GM12878 (cell line): ENCODE measurements at regions not wholly inside any gene's neighbourhood (a gene's known extent, or its start where the extent isn't known, plus 50 kb on each side); places are given as distances from the start of the nearest gene placed in this dataset.

Experiments used
- ATAC-seq: fragments of 200-7000 bp; cut with Tn5 transposase; 3 replicates; pipeline ENCODE4 v1.9.1; 2020; ENCODE audit warnings: mild to moderate bottlenecking, moderate library complexity
- BruUV-seq: library from RNA; stranded (reverse); fragments of 400-500 nt; replicated peaks from 2 replicates; lab custom pipeline; 2021; lab: Mats Ljungman, UMichigan
- CTCF ChIA-PET: fragments of 300-600 bp; sonication (Branson Sonifier 250); formaldehyde crosslinking; extraction: SDS; loops from one replicate; lab custom pipeline; 2021; ENCODE audit warnings: inconsistent platforms; lab: Yijun Ruan, JAX
- POLR2A ChIA-PET: fragments of 350-600 bp; formaldehyde crosslinking; extraction: SDS; loops from one replicate; lab custom pipeline; 2021; ENCODE audit warnings: inconsistent platforms; lab: Charles Lee
- RAD21 ChIA-PET: fragments of 300-600 bp; sonication (Branson Sonifier 250); formaldehyde crosslinking; loops from one replicate; lab custom pipeline; 2023; ENCODE audit warnings: antibody characterized with exemption; ENCODE audit not compliant: unreplicated experiment; lab: Charles Lee
- SMC1A ChIA-PET: fragments of 300-600 bp; sonication (Branson Sonifier 250); formaldehyde crosslinking; loops from one replicate; lab custom pipeline; 2023; ENCODE audit not compliant: unreplicated experiment, uncharacterized antibody; lab: Charles Lee
- DNase-seq: peaks from one replicate; pipeline ENCODE4 v3.0.0-alpha.2; 2011; ENCODE audit warnings: low read depth, low spot score
- FAIRE-seq: peaks from 3 replicates; lab custom pipeline; 2011; peaks lifted over from hg19 to GRCh38; lab: Jason Lieb, UNC
- H2AFZ ChIP-seq: 2 replicates; pipeline ENCODE4 v1.6.0; 2011; ENCODE audit warnings: low read depth, low read length, control low read depth; ENCODE audit not compliant: control insufficient read depth
- H3K27ac ChIP-seq: 2 replicates; pipeline ENCODE4 v1.5.1; 2011; ENCODE audit warnings: control low read depth; ENCODE audit not compliant: control insufficient read depth, insufficient read depth
- H3K27me3 ChIP-seq, 2 experiments: replicated peaks in 1 of 2; 2 replicates each; pipeline versions ENCODE4 v1.6.0 to v1.6.1; 2011; ENCODE audit warnings: low read length in 1 of 2; ENCODE audit not compliant: control insufficient read depth in 2 of 2, insufficient read depth in 2 of 2
- H3K36me3 ChIP-seq, 2 experiments: 2 replicates each; pipeline ENCODE4 v1.5.1; 2011; ENCODE audit warnings: low read length in 1 of 2; ENCODE audit not compliant: control insufficient read depth in 2 of 2, insufficient read depth in 2 of 2
- H3K4me1 ChIP-seq: 2 replicates; pipeline ENCODE4 v1.6.1; 2011; ENCODE audit warnings: mild to moderate bottlenecking, low read length, moderate library complexity, mixed read lengths; ENCODE audit not compliant: control insufficient read depth, insufficient read depth
- H3K4me2 ChIP-seq: 2 replicates; pipeline ENCODE4 v1.6.0; 2011; ENCODE audit warnings: control low read depth; ENCODE audit not compliant: control insufficient read depth, insufficient read depth
- H3K4me3 ChIP-seq: fragments of 200-600 bp; sonication (generic); 2 replicates; pipeline ENCODE4 v1.5.1; 2016
- H3K79me2 ChIP-seq: 2 replicates; pipeline ENCODE4 v1.6.0; 2011; ENCODE audit warnings: low read length; ENCODE audit not compliant: control insufficient read depth, insufficient read depth
- H3K9ac ChIP-seq: 2 replicates; pipeline ENCODE4 v1.8.0; 2011; ENCODE audit warnings: low read length, control low read depth, mixed read lengths; ENCODE audit not compliant: control insufficient read depth, insufficient read depth
- H3K9me3 ChIP-seq: replicated peaks from 3 replicates; pipeline ENCODE4 v1.5.1; 2011; ENCODE audit warnings: mild to moderate bottlenecking, low read length; ENCODE audit not compliant: control insufficient read depth, insufficient read depth
- H4K20me1 ChIP-seq: 2 replicates; pipeline ENCODE4 v1.6.0; 2011; ENCODE audit not compliant: control insufficient read depth, insufficient read depth
- CEBPB ChIP-seq, 2 experiments: fragments of 150-350 bp in 1 of 2; IDR thresholded peaks; 2 replicates each; pipeline ENCODE4 v1.6.1; 2012 to 2014; ENCODE audit warnings: low read depth in 2 of 2, low read length in 2 of 2, borderline replicate concordance in 1 of 2, inconsistent platforms in 1 of 2
- HCFC1 ChIP-seq: fragments of 150-350 bp; IDR thresholded peaks from 2 replicates; pipeline ENCODE4 v1.6.1; 2014; ENCODE audit warnings: low read length
- NBN ChIP-seq: fragments of 450-650 bp; IDR thresholded peaks from 2 replicates; pipeline ENCODE4 v1.6.1; 2016
- RAD51 ChIP-seq: fragments of 450-650 bp; IDR thresholded peaks from 2 replicates; pipeline ENCODE4 v1.6.1; 2016; ENCODE audit warnings: moderate library complexity, mild to moderate bottlenecking, inconsistent platforms
- TCF3 ChIP-seq: IDR thresholded peaks from 2 replicates; pipeline ENCODE4 v1.6.1; 2012; ENCODE audit warnings: low read depth, mild to moderate bottlenecking, low read length, borderline replicate concordance; ENCODE audit not compliant: insufficient read depth
- ZZZ3 ChIP-seq: IDR thresholded peaks from 2 replicates; pipeline ENCODE4 v1.6.1; 2011; ENCODE audit warnings: low read depth; ENCODE audit not compliant: control insufficient read depth, insufficient read length
- WGBS: methylation state at CpG from one replicate; pipeline ENCODE4 v1.1.6; 2016; ENCODE audit warnings: low lambda C conversion rate; ENCODE audit not compliant: insufficient replicate concordance, insufficient coverage; ENCODE audit errors: missing lambda C conversion rate; 5-methylcytosine and 5-hydroxymethylcytosine counted together
- in situ Hi-C: fragments of 300-500 bp; cut with MboI; formaldehyde crosslinking; loops from 9 replicates; pipeline ENCODE4 v1.14.3; 2018; ENCODE audit warnings: mixed read lengths
- intact Hi-C: fragments of 100-400 bp; cut with micrococcal nuclease; formaldehyde crosslinking; loops from one replicate; pipeline ENCODE4 v1.14.2; 2022; ENCODE audit not compliant: unreplicated experiment
- TF ChIP-seq, protein P1 (sequence below): IDR thresholded peaks from 2 replicates; pipeline ENCODE4 v1.6.1; 2012; ENCODE audit warnings: low read depth, low read length, improper control_type of control experiment
- TF ChIP-seq, protein P2 (sequence below): fragments of 150-350 bp; IDR thresholded peaks from 2 replicates; pipeline ENCODE4 v1.6.1; 2016; ENCODE audit warnings: low read depth, low read length
- TF ChIP-seq, protein P3 (sequence below): fragments of 450-650 bp; formaldehyde crosslinking; IDR thresholded peaks from 2 replicates; pipeline ENCODE4 v1.4.0; 2022; ENCODE audit warnings: mild to moderate bottlenecking, moderate library complexity
- TF ChIP-seq, protein P4 (sequence below): IDR thresholded peaks from 2 replicates; pipeline ENCODE4 v1.6.1; 2011; ENCODE audit warnings: low read depth, mild to moderate bottlenecking, low read length, moderate library complexity, borderline replicate concordance; ENCODE audit errors: extremely low read depth

DNA sequence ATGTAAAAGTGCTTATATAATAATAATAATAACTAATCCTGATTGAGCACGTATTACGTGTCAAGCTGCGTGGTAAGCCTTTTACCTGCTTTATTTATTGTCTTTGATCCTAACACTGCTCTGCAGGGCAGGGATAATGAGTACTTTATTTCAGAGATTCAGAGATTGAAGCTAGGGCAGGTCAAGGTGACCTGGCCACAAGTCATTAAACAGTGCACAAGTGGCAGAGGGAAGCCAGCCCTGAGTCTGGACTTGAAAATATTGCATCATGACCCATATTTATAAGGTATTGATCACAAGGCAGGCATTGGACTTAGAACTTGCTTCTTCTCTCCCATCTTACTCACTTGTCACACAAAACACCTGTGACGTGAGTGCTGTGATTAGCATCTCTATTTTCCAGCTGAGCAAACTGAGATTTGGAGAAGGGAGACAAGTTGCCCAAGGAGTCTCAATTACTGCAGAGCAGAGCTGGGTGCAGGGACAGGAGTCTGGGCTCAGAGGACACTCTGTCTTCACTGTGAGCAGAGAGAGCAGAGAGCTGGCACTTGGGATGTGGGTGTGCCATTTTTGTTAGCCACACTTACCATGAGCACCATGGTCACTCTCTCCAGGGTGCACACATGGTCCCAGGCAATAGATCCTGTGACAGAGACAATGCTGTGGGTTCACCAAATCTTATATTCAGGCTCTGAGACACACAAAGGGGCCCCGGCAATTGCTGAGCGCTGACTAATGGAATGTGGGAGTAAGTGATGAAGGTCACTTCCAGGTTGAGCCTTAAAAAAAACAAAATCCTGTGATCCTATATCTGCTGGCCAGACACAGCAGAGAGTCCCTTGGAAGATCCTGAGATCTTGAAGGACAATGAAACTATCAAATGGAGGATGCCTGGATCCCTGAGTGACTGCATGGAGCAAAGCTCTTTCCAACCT, 113.2 kb upstream of the MED13L start:
- DNase-seq (no peak), ATAC-seq (no peak), FAIRE-seq (no peak)
- intact Hi-C loops, result no loop called here
- H2AFZ ChIP-seq, result no peak overlapping the region
- ChIA-PET SMC1A (no interaction called here), CTCF (interaction anchor here (0.6 kb wide), 1 partner anchor 101 kb away, joined by 3 read pairs; no protein-coding TSS in a partner anchor), RAD21 (no interaction called here), POLR2A (no interaction called here)
- in situ Hi-C loops, result no loop called here
- no peaks in the 10 kb centered on the region for H4K20me1 ChIP-seq
- H3K9ac ChIP-seq, result no peak overlapping the region
- no peak overlapping the region for H3K4me2 ChIP-seq
- no TSS peak for BruUV-seq
- no peaks in the 10 kb centered on the region for H3K4me1 ChIP-seq
- WGBS, result 81% methylated on average over 6 of the region's 6 CpGs
- H3K27me3 ChIP-seq, result no peaks in the 10 kb centered on the region; a peak in 2 of 4 replicates
- no peaks in the 10 kb centered on the region for H3K9me3 ChIP-seq
- H3K27ac ChIP-seq, result no peak overlapping the region
- no peaks in the 10 kb centered on the region for H3K79me2 ChIP-seq
- H3K4me3 ChIP-seq, result no peak overlapping the region
- H3K36me3 ChIP-seq, result no peaks in the 10 kb centered on the region
- no peak for TF ChIP-seq TCF3
- TF ChIP-seq, protein P1, sequence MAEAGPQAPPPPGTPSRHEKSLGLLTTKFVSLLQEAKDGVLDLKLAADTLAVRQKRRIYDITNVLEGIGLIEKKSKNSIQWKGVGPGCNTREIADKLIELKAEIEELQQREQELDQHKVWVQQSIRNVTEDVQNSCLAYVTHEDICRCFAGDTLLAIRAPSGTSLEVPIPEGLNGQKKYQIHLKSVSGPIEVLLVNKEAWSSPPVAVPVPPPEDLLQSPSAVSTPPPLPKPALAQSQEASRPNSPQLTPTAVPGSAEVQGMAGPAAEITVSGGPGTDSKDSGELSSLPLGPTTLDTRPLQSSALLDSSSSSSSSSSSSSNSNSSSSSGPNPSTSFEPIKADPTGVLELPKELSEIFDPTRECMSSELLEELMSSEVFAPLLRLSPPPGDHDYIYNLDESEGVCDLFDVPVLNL, result no peak
- TF ChIP-seq ZZZ3, result no peak
- TF ChIP-seq CEBPB (IDR thresholded peaks at IDR 0.05; ENCODE audit: borderline replicate concordance in 1 of 2, low read depth in 2 of 2, low read length in 2 of 2), result no peak
- no peak for TF ChIP-seq HCFC1
- TF ChIP-seq, protein P2, sequence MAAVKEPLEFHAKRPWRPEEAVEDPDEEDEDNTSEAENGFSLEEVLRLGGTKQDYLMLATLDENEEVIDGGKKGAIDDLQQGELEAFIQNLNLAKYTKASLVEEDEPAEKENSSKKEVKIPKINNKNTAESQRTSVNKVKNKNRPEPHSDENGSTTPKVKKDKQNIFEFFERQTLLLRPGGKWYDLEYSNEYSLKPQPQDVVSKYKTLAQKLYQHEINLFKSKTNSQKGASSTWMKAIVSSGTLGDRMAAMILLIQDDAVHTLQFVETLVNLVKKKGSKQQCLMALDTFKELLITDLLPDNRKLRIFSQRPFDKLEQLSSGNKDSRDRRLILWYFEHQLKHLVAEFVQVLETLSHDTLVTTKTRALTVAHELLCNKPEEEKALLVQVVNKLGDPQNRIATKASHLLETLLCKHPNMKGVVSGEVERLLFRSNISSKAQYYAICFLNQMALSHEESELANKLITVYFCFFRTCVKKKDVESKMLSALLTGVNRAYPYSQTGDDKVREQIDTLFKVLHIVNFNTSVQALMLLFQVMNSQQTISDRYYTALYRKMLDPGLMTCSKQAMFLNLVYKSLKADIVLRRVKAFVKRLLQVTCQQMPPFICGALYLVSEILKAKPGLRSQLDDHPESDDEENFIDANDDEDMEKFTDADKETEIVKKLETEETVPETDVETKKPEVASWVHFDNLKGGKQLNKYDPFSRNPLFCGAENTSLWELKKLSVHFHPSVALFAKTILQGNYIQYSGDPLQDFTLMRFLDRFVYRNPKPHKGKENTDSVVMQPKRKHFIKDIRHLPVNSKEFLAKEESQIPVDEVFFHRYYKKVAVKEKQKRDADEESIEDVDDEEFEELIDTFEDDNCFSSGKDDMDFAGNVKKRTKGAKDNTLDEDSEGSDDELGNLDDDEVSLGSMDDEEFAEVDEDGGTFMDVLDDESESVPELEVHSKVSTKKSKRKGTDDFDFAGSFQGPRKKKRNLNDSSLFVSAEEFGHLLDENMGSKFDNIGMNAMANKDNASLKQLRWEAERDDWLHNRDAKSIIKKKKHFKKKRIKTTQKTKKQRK, result no peak
- TF ChIP-seq, protein P3, sequence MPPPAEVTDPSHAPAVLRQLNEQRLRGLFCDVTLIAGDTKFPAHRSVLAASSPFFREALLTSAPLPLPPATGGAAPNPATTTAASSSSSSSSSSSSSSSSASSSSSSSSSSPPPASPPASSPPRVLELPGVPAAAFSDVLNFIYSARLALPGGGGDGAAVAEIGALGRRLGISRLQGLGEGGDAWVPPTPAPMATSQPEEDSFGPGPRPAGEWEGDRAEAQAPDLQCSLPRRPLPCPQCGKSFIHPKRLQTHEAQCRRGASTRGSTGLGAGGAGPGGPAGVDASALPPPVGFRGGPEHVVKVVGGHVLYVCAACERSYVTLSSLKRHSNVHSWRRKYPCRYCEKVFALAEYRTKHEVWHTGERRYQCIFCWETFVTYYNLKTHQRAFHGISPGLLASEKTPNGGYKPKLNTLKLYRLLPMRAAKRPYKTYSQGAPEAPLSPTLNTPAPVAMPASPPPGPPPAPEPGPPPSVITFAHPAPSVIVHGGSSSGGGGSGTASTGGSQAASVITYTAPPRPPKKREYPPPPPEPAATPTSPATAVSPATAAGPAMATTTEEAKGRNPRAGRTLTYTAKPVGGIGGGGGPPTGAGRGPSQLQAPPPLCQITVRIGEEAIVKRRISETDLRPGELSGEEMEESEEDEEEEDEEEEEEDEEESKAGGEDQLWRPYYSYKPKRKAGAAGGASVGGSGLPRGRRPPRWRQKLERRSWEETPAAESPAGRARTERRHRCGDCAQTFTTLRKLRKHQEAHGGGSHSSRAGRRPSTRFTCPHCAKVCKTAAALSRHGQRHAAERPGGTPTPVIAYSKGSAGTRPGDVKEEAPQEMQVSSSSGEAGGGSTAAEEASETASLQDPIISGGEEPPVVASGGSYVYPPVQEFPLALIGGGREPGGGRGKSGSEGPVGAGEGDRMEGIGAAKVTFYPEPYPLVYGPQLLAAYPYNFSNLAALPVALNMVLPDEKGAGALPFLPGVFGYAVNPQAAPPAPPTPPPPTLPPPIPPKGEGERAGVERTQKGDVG (CRISPR knock-in tag), result no peak
- TF ChIP-seq, protein P4, sequence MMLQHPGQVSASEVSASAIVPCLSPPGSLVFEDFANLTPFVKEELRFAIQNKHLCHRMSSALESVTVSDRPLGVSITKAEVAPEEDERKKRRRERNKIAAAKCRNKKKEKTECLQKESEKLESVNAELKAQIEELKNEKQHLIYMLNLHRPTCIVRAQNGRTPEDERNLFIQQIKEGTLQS, result no peak
- no peak for TF ChIP-seq RAD51
- no peak for TF ChIP-seq NBN
